ENCODE measurements at regions not wholly inside any gene's neighbourhood (a gene's known extent, or its start where the extent isn't known, plus 50 kb on each side); places are given as distances from the start of the nearest gene placed in this dataset.
"Not testable (repeated sequence)": the region's sequence is repeated elsewhere in the genome, so short reads cannot be mapped to it uniquely, and the experiment has no call there.

GRCh38 chr20:53800418-53800817 is 206.8 kb upstream of the ZNF217 start:
- no peak for DNase-seq (ENCODE audit: low read depth)

GRCh38 chr20:53797085-53797484 is 203.4 kb upstream of the ZNF217 start:
- no peak for DNase-seq (ENCODE audit: low read depth)

- DNase-seq (ENCODE audit: low read depth) = peak; percentile 18
These were observed 201.5 kb upstream of the ZNF217 start for GRCh38 chr20:53795170-53795569.

GRCh38 chr20:53794529-53795115 is 201.0 kb upstream of the ZNF217 start:
- peak; percentile 35 for DNase-seq (ENCODE audit: low read depth)

GRCh38 chr20:53793783-53794383 is 200.2 kb upstream of the ZNF217 start:
- DNase-seq (ENCODE audit: low read depth) = no peak

- no peak for DNase-seq (ENCODE audit: low read depth)
These were observed 199.4 kb upstream of the ZNF217 start for GRCh38 chr20:53792946-53793536.

GRCh38 chr20:53789989-53790675 is 196.5 kb upstream of the ZNF217 start:
- no peak for DNase-seq (ENCODE audit: low read depth)

- no peak for DNase-seq (ENCODE audit: low read depth)
These were observed 194.8 kb upstream of the ZNF217 start for GRCh38 chr20:53788253-53789022.

- DNase-seq (ENCODE audit: low read depth) = not testable (repeated sequence)
These were observed 193.9 kb upstream of the ZNF217 start for GRCh38 chr20:53787491-53787931.

GRCh38 chr20:53786445-53787267 is 193.0 kb upstream of the ZNF217 start:
- DNase-seq (ENCODE audit: low read depth) = no peak

- DNase-seq (ENCODE audit: low read depth) = no peak
These were observed 192.4 kb upstream of the ZNF217 start for GRCh38 chr20:53786071-53786444.

GRCh38 chr20:53785320-53785719 is 191.7 kb upstream of the ZNF217 start:
- DNase-seq (ENCODE audit: low read depth) = no peak

- DNase-seq (ENCODE audit: low read depth) = no peak
These were observed 190.1 kb upstream of the ZNF217 start for GRCh38 chr20:53783768-53784167.

- no peak for DNase-seq (ENCODE audit: low read depth)
These were observed 189.1 kb upstream of the ZNF217 start for GRCh38 chr20:53782612-53783246.

- DNase-seq (ENCODE audit: low read depth) = no peak
These were observed 186.2 kb upstream of the ZNF217 start for GRCh38 chr20:53779822-53780221.

- no peak for DNase-seq (ENCODE audit: low read depth)
These were observed 185.1 kb upstream of the ZNF217 start for GRCh38 chr20:53778736-53779135.

GRCh38 chr20:53778041-53778516 is 184.4 kb upstream of the ZNF217 start:
- DNase-seq (ENCODE audit: low read depth) = no peak

GRCh38 chr20:53777402-53777801 is 183.8 kb upstream of the ZNF217 start:
- DNase-seq (ENCODE audit: low read depth) = not testable (repeated sequence)

- no peak for DNase-seq (ENCODE audit: low read depth)
These were observed 183.2 kb upstream of the ZNF217 start for GRCh38 chr20:53776858-53777257.

GRCh38 chr20:53774461-53775203 is 181.0 kb upstream of the ZNF217 start:
- peak; percentile 92 for DNase-seq (ENCODE audit: low read depth)
